Prostate gland (tissue), 2 donors: ENCODE measurements at regions not wholly inside any gene's neighbourhood (a gene's known extent, or its start where the extent isn't known, plus 50 kb on each side); places are given as distances from the start of the nearest gene placed in this dataset.

Source experiments
- CTCF ChIP-seq, 4 experiments: fragments of 200-600 bp in 2 of 4; fragments of 450-650 bp in 2 of 4; sonication (generic) in 2 of 4; IDR thresholded peaks; 1 replicate in 3 of 4; 2 replicates in 1 of 4; pipeline ENCODE4 v1.5.1; 2016 to 2019; ENCODE audit warnings: antibody characterized with exemption in 4 of 4, mild to moderate bottlenecking in 2 of 4, moderate library complexity in 2 of 4
- POLR2AphosphoS5 ChIP-seq: sonication (generic); formaldehyde crosslinking; IDR thresholded peaks from one replicate; pipeline ENCODE4 v1.6.1; 2017; ENCODE audit warnings: antibody characterized with exemption

- TF ChIP-seq POLR2AphosphoS5 (no peak), CTCF (IDR thresholded peaks at IDR 0.05) (no peak)
Observed at GRCh38 chr14:42633504-42634095, 1026.9 kb downstream of the LRFN5 start.
